ENCODE measurements at regions not wholly inside any gene's neighbourhood (a gene's known extent, or its start where the extent isn't known, plus 50 kb on each side); places are given as distances from the start of the nearest gene placed in this dataset.

- Histone ChIP-seq H3K4me1 (ENCODE audit: low read depth, poor library complexity, severe bottlenecking) (no peaks in the 10 kb centered on the region), H2AFZ (ENCODE audit: low read depth) (no peak overlapping the region), H3K79me2 (ENCODE audit: insufficient read depth, low read depth) (no peaks in the 10 kb centered on the region), H3K27me3 (ENCODE audit: insufficient read depth, low read depth) (no peaks in the 10 kb centered on the region), H3K9ac (no peak overlapping the region), H4K20me1 (ENCODE audit: insufficient read depth) (no peaks in the 10 kb centered on the region), H3K4me3 (IDR thresholded peaks at IDR 0.05; ENCODE audit: insufficient read depth, low read depth, low read length) (no peak overlapping the region), H3K36me3 (ENCODE audit: insufficient read depth) (no peaks in the 10 kb centered on the region), H3K27ac (no peak overlapping the region), H3K4me2 (no peak overlapping the region)
- TF ChIP-seq CTCF (conservative IDR thresholded peaks at IDR 0.05; ENCODE audit: low read depth, low read length), result no peak
These were observed 1886.4 kb upstream of the AGA start for GRCh38 chr4:179328627-179329026.

- Histone ChIP-seq H3K79me2 (ENCODE audit: insufficient read depth, low read depth) (no peaks in the 10 kb centered on the region), H2AFZ (ENCODE audit: low read depth) (no peak overlapping the region), H3K36me3 (ENCODE audit: insufficient read depth) (no peaks in the 10 kb centered on the region), H3K27me3 (ENCODE audit: insufficient read depth, low read depth) (no peaks in the 10 kb centered on the region), H3K4me3 (IDR thresholded peaks at IDR 0.05; ENCODE audit: insufficient read depth, low read depth, low read length) (no peak overlapping the region), H3K4me1 (ENCODE audit: low read depth, poor library complexity, severe bottlenecking) (no peaks in the 10 kb centered on the region), H3K27ac (no peak overlapping the region), H3K9ac (no peak overlapping the region), H3K4me2 (no peak overlapping the region), H4K20me1 (ENCODE audit: insufficient read depth) (no peaks in the 10 kb centered on the region)
- TF ChIP-seq CTCF (conservative IDR thresholded peaks at IDR 0.05; ENCODE audit: low read depth, low read length), result no peak
These were observed 1889.1 kb upstream of the AGA start for GRCh38 chr4:179331362-179331761.

GRCh38 chr4:179344861-179345260 lies 1902.6 kb upstream of the AGA start:
- Histone ChIP-seq H3K36me3 (ENCODE audit: insufficient read depth) (no peaks in the 10 kb centered on the region), H4K20me1 (ENCODE audit: insufficient read depth) (no peaks in the 10 kb centered on the region), H3K4me3 (IDR thresholded peaks at IDR 0.05; ENCODE audit: insufficient read depth, low read depth, low read length) (no peak overlapping the region), H3K27ac (no peak overlapping the region), H3K4me2 (no peak overlapping the region), H2AFZ (ENCODE audit: low read depth) (no peak overlapping the region), H3K79me2 (ENCODE audit: insufficient read depth, low read depth) (no peaks in the 10 kb centered on the region), H3K9ac (no peak overlapping the region), H3K27me3 (ENCODE audit: insufficient read depth, low read depth) (no peaks in the 10 kb centered on the region), H3K4me1 (ENCODE audit: low read depth, poor library complexity, severe bottlenecking) (no peaks in the 10 kb centered on the region)
- no peak for TF ChIP-seq CTCF (conservative IDR thresholded peaks at IDR 0.05; ENCODE audit: low read depth, low read length)

GRCh38 chr4:179352221-179352620 lies 1910.0 kb upstream of the AGA start:
- no peaks in the 10 kb centered on the region for H4K20me1 ChIP-seq (ENCODE audit: insufficient read depth)
- no peaks in the 10 kb centered on the region for H3K27me3 ChIP-seq (ENCODE audit: insufficient read depth, low read depth)
- no peak overlapping the region for H3K27ac ChIP-seq
- H3K4me1 ChIP-seq (ENCODE audit: low read depth, poor library complexity, severe bottlenecking), result no peaks in the 10 kb centered on the region
- no peaks in the 10 kb centered on the region for H3K79me2 ChIP-seq (ENCODE audit: insufficient read depth, low read depth)
- H2AFZ ChIP-seq (ENCODE audit: low read depth), result no peak overlapping the region
- H3K9ac ChIP-seq, result no peak overlapping the region
- no peak for TF ChIP-seq CTCF (conservative IDR thresholded peaks at IDR 0.05; ENCODE audit: low read depth, low read length)
- no peak overlapping the region for H3K4me3 ChIP-seq (IDR thresholded peaks at IDR 0.05; ENCODE audit: insufficient read depth, low read depth, low read length)
- H3K36me3 ChIP-seq (ENCODE audit: insufficient read depth), result no peaks in the 10 kb centered on the region
- no peak overlapping the region for H3K4me2 ChIP-seq

GRCh38 chr4:179353786-179354185 lies 1911.5 kb upstream of the AGA start:
- Histone ChIP-seq H3K4me2 (no peak overlapping the region), H3K9ac (no peak overlapping the region), H3K27ac (no peak overlapping the region), H2AFZ (ENCODE audit: low read depth) (no peak overlapping the region), H3K27me3 (ENCODE audit: insufficient read depth, low read depth) (no peaks in the 10 kb centered on the region), H3K4me3 (IDR thresholded peaks at IDR 0.05; ENCODE audit: insufficient read depth, low read depth, low read length) (no peak overlapping the region), H3K79me2 (ENCODE audit: insufficient read depth, low read depth) (no peaks in the 10 kb centered on the region), H3K4me1 (ENCODE audit: low read depth, poor library complexity, severe bottlenecking) (no peaks in the 10 kb centered on the region), H3K36me3 (ENCODE audit: insufficient read depth) (no peaks in the 10 kb centered on the region), H4K20me1 (ENCODE audit: insufficient read depth) (no peaks in the 10 kb centered on the region)
- TF ChIP-seq CTCF (conservative IDR thresholded peaks at IDR 0.05; ENCODE audit: low read depth, low read length), result no peak

Data from KMS-11 (cell line).